GF-D8 (cell line): ENCODE measurements at regions not wholly inside any gene's neighbourhood (a gene's known extent, or its start where the extent isn't known, plus 50 kb on each side); places are given as distances from the start of the nearest gene placed in this dataset.
"Not testable (repeated sequence)": the region's sequence is repeated elsewhere in the genome, so short reads cannot be mapped to it uniquely, and the experiment has no call there.

ENCODE experiments used
- DNase-seq: peaks from one replicate; lab custom pipeline; 2025; lab: John Stamatoyannopoulos, UW

- no peak for DNase-seq
Observed at GRCh38 chr1:177413982-177414596, 243.3 kb downstream of the BRINP2 start.

- no peak for DNase-seq
Observed at GRCh38 chr1:177411381-177411780, 240.6 kb downstream of the BRINP2 start.

- DNase-seq = no peak
Observed at GRCh38 chr1:177410179-177410766, 239.5 kb downstream of the BRINP2 start.

- DNase-seq = not testable (repeated sequence)
Observed at GRCh38 chr1:177406323-177406722, 235.6 kb downstream of the BRINP2 start.

GRCh38 chr1:177392336-177392735 is 221.6 kb downstream of the BRINP2 start:
- DNase-seq = no peak

GRCh38 chr1:177385760-177386698 is 215.3 kb downstream of the BRINP2 start:
- no peak for DNase-seq

GRCh38 chr1:177384461-177384860 is 213.7 kb downstream of the BRINP2 start:
- DNase-seq = no peak

GRCh38 chr1:177383715-177384114 is 213.0 kb downstream of the BRINP2 start:
- DNase-seq = no peak

GRCh38 chr1:177377866-177378265 is 207.1 kb downstream of the BRINP2 start:
- no peak for DNase-seq

GRCh38 chr1:177368255-177368654 is 197.5 kb downstream of the BRINP2 start:
- no peak for DNase-seq

GRCh38 chr1:177366091-177366490 is 195.3 kb downstream of the BRINP2 start:
- DNase-seq = no peak

GRCh38 chr1:177360791-177361190 is 190.0 kb downstream of the BRINP2 start:
- no peak for DNase-seq

- no peak for DNase-seq
Observed at GRCh38 chr1:177356674-177357435, 186.1 kb downstream of the BRINP2 start.

GRCh38 chr1:177355575-177355974 is 184.8 kb downstream of the BRINP2 start:
- no peak for DNase-seq

- DNase-seq = no peak
Observed at GRCh38 chr1:177354247-177354646, 183.5 kb downstream of the BRINP2 start.

- DNase-seq = peak; percentile 4
Observed at GRCh38 chr1:177351361-177352108, 180.8 kb downstream of the BRINP2 start.

- no peak for DNase-seq
Observed at GRCh38 chr1:177346790-177347359, 176.1 kb downstream of the BRINP2 start.

GRCh38 chr1:177343445-177343844 is 172.7 kb downstream of the BRINP2 start:
- DNase-seq = no peak

- DNase-seq = no peak
Observed at GRCh38 chr1:177341773-177342172, 171.0 kb downstream of the BRINP2 start.

GRCh38 chr1:177340601-177341067 is 169.9 kb downstream of the BRINP2 start:
- DNase-seq = no peak

GRCh38 chr1:177338376-177338775 is 167.6 kb downstream of the BRINP2 start:
- no peak for DNase-seq
